Activated T-cell treated with anti-CD3 and anti-CD28 coated beads for 4 hours (primary cell): ENCODE measurements at regions not wholly inside any gene's neighbourhood (a gene's known extent, or its start where the extent isn't known, plus 50 kb on each side); places are given as distances from the start of the nearest gene placed in this dataset.
A peak's percentile ranks its signal among the peaks of the same experiment; 100 is the strongest.
"Not testable (repeated sequence)": the region's sequence is repeated elsewhere in the genome, so short reads cannot be mapped to it uniquely, and the experiment has no call there.

Experiments used
- DNase-seq: peaks from one replicate; pipeline ENCODE4 v3.0.0-alpha.2; 2020

DNA sequence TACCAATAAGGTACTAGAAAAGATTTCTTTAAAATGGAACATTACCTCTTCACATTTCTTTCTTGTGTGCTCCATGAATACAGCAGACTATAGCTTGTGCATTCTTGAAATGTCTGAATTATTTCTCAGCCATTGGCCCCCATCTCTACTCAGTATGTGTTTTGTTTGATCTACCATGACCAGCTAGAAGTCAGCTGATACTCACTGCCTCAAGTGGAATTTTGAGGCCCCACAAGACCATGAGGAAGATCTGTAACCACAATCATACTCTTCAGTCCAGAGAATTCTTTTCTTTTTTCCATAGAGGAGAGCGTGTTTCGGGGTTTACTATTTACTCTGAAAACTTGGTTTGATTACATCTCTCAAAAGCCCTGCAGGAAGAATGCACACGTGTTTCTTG, 319.1 kb downstream of the TOX3 start:
- no peak for DNase-seq

DNA sequence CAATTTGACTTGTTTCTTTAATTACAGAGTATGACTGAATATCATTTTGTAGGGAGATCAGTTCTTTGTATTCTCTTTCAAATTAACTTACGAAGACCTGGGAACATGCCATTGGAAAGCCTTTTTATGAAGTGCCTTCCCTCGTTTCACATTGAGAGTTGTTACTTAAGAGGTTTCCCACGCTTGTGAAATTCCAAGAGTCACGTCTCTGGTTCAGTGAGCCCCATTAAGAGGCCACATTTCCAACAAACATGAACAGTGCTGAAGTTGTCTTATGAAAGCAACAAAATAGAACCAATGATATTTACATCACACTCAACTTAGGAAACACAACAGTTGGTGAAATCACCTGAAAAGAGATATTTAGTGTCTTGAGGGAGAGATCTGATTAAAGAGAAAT, 334.1 kb downstream of the TOX3 start:
- no peak for DNase-seq

DNA sequence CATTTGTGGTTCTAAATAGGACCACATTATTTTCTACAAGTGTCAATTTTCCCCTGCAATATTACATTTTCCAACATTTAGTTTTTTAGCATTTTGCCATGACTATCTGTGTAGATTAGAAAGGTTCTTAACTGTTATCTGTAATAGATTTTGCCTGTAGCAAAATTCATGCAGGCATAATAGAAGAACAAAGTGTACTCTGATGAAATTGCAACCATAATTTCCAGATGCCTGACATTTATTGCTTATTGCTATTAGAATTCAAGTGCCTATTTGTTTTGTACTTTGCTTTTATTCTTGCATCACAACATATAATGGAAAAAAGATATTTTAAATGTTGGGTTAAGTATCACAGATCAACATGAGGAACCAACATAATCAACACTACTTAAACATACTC, 337.7 kb downstream of the TOX3 start:
- DNase-seq: no peak

DNA sequence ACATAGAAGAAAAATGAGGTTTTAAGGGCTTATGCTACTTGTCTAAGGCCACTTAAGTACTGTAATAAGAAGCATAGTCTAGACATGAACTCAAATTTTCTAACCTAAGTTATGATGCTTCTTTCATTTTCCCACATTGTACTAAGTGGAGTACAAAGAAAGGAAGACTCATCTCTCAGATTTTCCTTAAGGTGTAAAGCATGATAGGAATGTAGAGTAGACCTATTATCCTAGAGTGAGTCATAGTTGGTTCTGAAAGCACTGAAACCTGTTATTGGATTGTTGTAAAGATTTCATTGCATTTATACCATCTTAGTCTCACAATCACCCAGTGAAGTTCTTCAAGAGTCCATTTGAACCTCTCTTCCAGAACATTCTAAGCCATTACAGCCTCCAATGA, 343.8 kb downstream of the TOX3 start:
- no peak for DNase-seq

DNA sequence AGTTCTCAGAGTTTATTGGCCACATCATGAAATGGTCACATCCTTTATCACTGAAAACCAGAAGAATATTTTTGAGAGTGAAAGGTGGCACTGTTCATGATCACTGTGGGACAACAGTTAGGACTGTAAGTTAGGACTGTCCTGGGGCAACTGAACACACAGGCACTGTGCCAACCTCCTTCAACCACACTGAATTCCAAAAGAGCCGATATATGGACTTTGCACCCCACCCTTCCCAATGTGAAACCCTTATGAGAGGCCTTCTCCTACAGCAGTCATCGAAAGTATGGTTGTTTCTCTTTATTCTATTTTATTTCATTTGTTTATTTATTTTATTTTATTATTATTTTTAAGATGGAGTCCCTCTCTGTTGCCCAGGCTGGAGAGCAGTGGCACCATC, 353.5 kb downstream of the TOX3 start:
- no peak for DNase-seq

DNA sequence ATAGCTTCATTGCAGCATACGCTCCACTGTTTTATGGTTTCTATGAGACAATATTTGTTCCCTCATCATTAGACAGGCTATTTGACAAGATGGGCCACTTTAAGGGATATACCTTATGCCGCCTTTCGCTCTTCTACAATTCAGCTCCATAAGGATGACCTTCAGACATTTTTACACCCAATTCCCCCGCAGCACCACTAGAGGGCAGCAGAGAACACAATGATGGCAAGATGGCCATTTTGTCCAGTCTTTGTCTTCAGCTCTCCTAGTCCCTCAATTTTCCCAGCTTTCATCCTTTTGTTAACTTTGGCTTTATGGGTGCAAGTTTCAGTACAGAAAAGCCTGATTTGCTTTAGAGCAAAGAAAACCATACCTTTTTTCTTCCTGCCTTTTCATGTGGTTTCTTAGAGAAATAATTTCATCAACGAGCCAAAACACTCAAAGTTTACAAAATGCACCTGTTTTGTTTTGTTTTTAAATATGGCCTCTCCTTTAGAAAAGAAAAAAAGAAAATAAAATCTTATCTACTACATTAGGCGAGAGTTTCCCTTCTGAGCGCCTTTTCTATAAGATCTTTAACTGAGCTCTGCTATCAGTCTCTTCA, 355.3 kb downstream of the TOX3 start:
- peak; percentile 30 for DNase-seq

DNA sequence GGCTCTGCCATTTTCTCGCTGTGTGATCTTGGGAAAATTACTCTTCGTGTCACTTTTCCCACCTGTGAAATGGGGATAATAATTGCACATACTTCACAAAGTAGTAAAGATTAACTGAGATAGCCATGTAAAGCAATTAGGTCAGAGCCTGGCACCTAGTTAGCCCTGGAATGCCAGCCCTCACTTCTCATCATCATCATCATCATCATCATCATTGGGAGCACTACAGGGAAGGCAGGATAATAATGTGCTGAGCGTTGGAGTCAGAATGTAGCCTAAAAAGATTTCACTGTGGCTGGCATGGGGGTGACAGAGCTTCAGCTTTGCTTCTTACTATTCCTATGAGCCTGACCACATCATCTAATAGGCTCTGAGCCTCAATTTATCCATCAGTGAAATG, 362.6 kb downstream of the TOX3 start:
- no peak for DNase-seq

DNA sequence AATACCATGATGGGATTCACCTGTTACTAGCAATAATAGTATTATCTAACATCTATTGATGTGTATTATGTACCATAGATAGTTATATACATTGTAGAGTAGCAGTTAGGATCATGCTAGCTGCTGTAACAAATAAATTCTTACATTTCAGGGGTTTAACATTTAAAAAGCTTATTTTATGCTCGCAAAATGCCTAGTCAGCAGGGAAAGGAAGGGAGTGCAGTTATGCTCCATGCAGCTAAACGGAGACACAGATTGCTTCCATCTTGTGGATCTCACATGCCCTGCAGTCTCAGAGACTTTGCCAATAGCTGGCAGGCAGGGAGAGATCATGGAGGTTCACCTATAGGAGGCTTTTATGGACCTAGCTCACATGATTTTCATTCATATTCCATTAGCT, 364.1 kb downstream of the TOX3 start:
- DNase-seq: no peak

DNA sequence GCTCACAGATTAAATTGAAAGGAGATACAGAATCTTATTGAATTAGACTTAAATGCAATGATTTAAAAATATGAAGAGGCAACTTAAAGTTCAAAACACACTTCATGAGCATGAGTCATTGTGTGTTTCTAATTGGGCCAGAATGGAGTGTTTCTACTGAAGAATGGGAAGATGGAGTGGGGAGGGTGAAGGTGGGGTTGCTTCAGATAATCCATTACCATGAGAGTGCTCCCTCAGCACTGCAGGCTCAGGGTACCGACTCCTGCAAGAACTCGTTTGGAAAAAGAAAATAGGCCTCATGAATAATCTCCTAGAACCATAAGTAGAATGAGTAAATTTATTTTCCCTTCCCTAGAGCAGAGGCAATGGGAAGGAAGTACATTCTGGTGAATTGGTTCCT, 372.8 kb downstream of the TOX3 start:
- no peak for DNase-seq

DNA sequence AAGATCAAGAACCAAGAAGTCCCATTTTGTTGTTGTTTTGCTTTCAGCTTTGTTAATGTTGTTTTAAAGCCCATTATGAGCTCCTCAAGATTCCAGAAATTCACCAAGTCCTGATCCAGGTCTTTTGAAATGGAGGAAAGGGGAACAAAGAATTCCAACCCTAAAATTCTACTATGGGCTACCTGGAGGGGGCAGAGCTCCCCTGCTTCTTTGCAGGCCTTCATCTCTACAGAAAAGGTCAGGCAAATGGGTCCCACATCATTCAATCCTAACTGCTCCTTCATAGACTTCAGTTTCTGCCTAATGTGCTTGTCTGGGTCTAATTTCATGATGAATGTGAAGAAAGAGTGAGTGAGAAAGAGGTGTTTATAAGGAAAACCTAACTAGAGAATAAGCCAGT, 375.5 kb downstream of the TOX3 start:
- no peak for DNase-seq

DNA sequence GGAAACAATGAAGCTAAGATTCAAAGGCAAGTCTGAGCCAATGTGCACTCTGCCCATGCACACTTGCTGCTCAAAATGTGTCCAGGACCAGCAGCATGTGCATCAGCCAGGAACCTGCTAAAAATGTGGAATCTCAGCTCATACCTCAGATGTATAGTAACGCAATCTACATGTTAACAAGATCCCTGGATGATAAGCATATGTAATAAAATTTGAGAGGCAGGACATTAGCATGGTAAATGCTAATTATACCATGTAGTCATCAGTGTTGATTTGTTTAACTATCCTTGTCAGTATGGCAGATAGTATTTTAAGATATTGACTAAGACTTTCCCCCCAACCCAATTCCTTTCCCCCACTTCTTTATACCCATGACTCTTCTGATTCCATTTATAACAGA, 379.6 kb downstream of the TOX3 start:
- DNase-seq: no peak

DNA sequence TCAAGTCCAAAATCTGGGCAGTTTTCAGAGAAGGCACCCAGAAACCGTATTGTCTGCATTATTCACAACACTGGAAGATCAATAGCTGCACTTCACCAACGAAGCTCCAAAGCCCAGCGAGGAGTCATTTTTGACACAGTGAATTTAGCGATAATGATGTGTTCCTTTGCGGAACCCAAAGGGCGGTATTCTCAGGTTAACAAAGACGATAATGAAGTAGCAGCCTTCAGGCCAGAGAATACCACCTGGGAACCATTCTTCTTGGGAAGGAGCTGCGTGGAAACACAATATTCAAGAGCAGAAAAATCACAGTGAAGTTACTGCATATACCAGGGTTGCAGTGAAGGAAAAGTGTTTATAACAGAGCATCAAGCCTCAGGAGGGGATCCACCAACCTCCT, 381.0 kb downstream of the TOX3 start:
- no peak for DNase-seq

DNA sequence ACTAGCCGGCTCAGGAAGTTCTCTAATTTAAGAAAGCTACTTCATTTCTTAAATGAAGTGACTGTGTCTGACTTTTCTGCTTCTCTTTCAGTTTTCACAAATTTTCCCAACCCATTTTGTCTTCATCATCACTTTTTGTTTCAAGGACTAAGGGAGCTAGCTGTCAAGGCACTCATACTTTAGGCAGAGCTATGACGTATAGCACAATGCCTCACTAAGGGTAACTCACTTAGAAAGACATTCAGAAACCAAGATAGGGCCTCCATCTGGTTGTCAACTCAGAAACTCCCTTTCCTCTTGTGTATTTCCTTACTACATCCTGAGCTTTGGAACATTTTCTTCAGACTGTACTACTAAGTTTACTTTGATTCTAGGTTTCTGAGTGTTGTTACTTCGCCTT, 397.9 kb downstream of the TOX3 start:
- DNase-seq: no peak

DNA sequence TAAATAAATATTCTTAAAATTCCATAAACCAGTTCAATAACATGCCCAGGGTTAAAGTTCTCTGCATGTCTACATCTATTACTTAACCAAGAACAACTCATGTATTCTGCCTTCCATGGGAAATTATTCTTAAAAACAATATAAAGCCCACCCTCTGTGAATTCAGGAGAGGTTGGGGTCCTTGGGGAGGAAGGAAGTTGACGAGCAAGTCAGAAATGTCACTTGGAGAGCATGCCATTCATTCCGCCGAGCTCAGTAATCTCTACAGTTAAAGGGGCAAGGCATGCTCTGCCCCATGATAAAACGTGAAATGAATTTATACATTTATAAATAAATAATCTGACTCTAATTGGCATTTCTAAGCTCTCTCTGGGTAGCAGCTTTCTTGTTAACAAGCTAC, 405.1 kb downstream of the TOX3 start:
- DNase-seq: no peak

DNA sequence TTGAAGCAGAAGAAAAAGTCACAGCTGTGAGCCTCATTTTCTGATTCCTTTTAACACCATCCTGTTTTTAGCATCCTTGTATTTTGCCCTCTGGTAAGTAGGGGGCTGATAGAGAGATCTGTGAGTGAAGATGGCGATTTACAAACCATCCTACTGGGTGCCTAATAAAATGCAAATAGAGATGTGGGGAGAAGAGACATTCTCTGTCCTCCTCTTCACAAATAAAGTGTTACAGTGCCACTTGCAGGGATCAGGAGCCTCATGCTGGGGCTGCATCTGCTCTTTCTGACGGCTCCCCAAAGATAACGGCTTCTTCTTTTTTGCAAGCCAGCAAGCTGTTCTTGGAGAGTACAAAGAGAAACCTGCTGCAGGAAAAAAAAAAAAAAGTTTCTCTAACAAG, 418.6 kb downstream of the TOX3 start:
- no peak for DNase-seq

DNA sequence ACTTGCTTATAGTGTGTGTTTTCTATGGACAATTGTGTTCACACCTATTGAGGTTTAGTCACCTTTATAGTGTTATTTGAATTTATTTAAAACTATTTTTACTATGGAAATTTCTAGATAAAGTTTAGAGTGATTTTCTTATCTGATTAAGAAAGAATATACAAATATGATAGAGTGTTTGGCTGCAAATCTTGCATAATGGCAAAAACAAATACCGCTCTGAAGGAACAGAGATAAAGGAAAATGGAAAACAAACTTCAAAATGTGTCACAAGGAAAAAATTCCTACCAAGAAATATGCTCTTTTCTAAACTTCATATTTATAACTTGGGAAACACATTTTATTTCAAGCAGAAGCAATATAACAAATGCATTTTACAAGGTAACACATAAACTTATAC, 423.1 kb downstream of the TOX3 start:
- DNase-seq: no peak

DNA sequence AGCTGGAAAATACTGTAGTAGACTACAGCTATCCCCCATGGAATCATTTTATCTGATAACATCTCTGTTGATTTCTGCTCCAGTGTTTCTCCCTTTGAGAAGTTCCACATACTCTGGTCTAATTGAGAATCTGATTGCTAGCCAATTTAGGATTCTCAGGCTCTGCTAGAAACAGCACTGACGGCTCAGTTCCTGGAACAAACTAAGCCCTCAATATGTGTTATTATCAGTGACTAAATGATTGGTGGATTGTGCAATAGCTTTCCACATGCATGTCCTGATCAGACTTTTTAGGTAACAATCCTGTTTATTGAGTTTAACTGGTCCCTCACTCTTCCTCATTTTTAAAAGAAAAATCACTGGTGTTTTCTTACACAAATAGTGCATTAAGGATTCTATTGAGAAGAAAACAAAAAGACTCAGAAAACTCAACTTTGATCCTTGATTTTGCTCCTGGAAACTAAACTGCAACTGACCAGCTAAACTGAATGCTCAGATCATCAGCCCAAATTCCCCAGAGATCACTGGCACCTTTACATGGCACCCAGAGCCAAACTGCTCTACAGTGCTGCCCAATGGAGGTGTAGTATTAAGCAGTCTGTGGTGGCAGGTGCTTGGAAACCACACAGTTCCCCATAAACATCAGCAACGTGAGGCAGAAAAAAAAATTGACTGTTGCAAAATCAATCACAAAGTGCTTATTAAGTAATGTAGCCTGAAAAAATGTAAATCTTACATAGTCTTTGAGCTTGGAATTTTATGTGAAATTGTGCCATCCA, 423.7 kb downstream of the TOX3 start:
- no peak for DNase-seq

DNA sequence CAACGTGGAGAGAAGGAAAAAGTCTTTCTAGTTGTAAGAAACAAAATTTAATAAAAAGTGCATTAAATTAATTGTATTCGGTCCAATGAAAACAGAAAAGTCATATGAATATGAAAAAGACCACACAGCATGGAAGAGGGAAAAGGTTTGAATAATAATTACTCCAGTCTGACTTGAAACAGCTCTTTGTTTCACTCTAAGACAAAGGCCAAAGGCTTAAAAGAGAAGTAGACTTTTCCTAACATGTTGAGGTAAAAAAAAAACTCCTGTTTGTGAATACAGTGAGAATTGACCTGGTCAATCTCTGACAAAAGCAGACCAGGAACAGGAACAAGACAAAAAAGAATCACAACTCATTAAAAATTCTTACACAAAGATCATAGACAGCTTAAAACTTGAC, 429.8 kb downstream of the TOX3 start:
- no peak for DNase-seq

DNA sequence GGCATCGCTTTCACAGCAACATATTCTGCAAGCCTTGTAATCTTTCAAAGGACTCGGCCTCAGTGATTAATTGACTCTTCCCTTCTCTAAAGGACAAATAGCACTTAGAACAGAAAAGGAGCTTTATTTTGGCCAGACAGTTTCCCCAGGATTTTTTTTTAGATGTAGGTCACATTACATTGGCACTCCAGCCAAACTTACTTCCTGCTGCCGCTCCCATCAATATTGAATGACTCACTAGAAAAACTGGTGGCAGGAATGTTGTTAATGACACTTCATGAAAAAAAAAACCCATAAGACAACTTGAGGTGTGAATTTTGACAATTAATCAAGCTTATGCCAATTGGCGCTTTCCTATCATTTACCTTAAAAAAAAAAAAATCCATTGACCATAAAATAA, 432.6 kb downstream of the TOX3 start:
- no peak for DNase-seq

DNA sequence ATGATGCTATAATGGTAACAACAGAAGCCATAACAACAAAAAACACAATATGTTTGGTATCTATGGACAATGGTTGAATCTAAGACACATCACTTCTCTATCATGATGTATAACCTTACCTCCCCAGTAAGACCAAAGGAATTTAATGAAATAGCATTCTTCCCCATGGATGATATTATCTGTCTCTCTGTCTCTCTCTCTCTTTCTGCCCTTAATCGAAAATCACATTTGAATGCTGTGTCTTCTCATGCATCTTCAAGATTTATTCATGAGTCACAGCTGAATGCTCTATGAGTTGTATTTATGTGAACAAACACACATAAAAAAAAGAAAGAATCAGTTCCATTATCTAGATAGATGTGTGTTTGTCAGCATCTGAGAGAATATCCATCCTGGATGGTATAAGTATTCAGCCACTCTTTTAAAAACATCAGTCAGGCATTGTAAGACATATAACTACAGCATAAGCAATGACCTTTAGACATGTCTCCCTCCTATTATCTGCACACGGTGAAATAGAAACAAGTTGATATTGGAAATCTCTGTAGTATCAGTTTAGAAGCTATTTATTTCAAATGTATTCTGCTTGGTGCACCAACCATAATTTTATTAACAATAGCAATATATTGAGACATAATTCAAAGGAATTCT, 433.3 kb downstream of the TOX3 start:
- DNase-seq: no peak

DNA sequence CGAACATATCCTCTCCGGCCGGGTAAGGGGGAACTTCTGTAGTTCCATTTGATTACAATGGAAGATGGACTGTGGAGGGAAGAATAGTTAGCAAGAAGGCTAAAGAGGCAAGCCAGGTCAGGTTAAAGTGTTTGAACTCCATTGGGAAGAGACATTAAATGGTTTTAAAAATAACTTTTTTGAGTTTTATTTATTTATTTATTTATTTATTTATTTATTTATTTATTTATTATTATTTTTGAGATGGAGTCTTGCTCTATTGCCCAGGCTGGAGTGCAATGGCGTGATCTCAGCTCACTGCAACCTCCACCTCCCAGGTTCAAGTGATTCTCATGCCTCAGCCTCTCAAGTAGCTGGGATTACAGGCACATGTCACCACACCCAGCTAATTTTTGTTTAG, 441.9 kb downstream of the TOX3 start:
- DNase-seq: not testable (repeated sequence)

DNA sequence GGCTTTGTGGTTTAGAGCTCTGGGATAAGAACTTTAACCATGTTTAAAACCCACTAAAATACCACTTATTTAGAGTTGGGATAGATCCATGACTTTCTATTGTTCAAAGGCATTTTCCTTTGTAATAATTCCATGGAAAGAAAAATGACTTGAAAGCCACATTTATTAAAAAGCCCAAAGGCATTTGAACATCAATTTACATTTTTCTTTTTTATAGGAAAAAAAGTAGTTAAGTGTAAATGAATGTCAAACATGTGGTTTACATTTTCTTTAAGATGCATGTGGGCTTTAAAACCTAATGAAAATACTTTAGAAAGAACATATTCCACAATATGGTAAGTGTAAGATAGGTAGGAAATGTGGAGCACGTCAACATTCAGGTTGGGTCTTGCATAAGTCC, 443.2 kb downstream of the TOX3 start:
- no peak for DNase-seq

DNA sequence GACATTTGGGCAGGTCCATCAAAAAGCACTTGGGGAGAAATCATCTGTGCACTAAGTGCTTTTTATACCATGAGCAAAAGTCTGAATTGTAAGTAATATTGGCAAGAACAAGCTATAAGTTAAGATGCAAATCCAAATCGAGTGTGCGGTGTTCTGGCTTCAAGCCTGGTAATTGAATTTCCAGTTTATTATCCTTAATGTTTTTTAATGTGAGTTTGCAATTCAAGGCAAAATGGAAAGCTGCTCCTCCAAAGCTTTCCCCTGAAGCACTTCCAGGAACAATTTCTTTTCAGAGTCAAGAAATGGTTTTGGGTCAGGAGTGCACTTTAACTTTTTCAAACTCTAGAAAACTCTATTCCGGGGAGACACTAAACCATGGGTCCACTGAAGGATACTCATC, 445.7 kb downstream of the TOX3 start:
- DNase-seq: no peak

DNA sequence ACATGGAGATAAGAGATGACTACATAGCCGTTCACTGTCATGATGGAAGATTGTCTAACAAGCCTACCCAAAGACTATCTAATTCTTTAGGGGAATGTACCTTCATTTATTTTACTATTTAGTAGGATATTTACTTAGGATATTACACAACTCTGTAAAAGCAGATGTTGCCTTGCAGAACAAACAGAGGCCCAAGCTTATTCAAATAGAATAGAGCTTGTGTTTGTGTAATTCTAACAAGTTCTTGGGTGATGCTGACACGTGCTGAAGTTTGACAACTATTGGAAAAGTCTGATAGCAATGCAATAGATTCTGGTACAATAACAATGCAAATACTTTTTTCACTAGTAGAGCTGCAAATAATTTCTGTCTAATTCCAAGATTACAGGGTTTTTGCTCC, 447.6 kb downstream of the TOX3 start:
- no peak for DNase-seq

DNA sequence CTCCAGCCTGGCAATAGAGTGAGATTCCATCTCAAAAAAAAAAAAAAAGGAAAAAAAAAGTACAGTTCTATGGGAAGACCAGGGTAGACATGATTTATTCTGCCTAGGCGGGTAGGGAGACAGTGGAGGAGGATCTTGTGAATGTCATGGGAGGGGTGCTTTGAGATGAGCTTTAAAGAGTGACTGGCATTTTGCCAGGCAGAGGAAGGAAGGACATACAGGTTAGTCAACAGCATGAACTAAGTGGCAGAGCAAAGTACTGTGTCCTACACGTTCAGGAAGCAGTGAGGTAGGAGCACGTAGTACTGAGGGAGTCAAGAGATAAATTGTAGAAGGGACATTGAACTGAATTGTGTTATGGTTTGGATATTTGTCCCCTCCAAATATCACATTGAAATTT, 451.5 kb downstream of the TOX3 start:
- DNase-seq: no peak
